MM.1S (cell line): ENCODE measurements at regions not wholly inside any gene's neighbourhood (a gene's known extent, or its start where the extent isn't known, plus 50 kb on each side); places are given as distances from the start of the nearest gene placed in this dataset.

Experiments
- DNase-seq: peaks from one replicate; pipeline ENCODE4 v3.0.0-alpha.2; 2015
- H2AFZ ChIP-seq: fragments of 300-600 bp; sonication (generic); 2 replicates; pipeline ENCODE4 v1.6.0; 2016; ENCODE audit warnings: antibody characterized with exemption, low read length
- H3F3A ChIP-seq: fragments of 300-600 bp; sonication (generic); 2 replicates; pipeline ENCODE4 v1.6.1; 2016; ENCODE audit warnings: mild to moderate bottlenecking, antibody characterized with exemption, low read length, moderate library complexity, mixed read lengths; ENCODE audit not compliant: insufficient read depth
- H3K27ac ChIP-seq: fragments of 300-600 bp; sonication (generic); 2 replicates; pipeline ENCODE4 v1.5.1; 2016; ENCODE audit warnings: mild to moderate bottlenecking, low read length
- H3K27me3 ChIP-seq: fragments of 300-600 bp; sonication (generic); replicated peaks from 2 replicates; pipeline ENCODE4 v1.6.0; 2016; ENCODE audit warnings: low read length; ENCODE audit not compliant: insufficient read depth
- H3K36me3 ChIP-seq: fragments of 300-600 bp; sonication (generic); replicated peaks from 2 replicates; pipeline ENCODE4 v1.6.1; 2016; ENCODE audit warnings: mild to moderate bottlenecking, low read length, mixed read lengths; ENCODE audit not compliant: insufficient read depth
- H3K4me1 ChIP-seq: fragments of 300-600 bp; sonication (generic); 2 replicates; pipeline ENCODE4 v1.6.1; 2016; ENCODE audit warnings: low read length, mixed read lengths
- H3K4me2 ChIP-seq: fragments of 300-600 bp; sonication (generic); 2 replicates; pipeline ENCODE4 v1.6.0; 2016; ENCODE audit warnings: low read depth, low read length
- H3K4me3 ChIP-seq: fragments of 300-600 bp; sonication (generic); 2 replicates; pipeline ENCODE4 v1.5.1; 2016; ENCODE audit warnings: low read length, mixed read lengths
- H3K79me2 ChIP-seq: fragments of 300-600 bp; sonication (generic); 2 replicates; pipeline ENCODE4 v1.6.1; 2016; ENCODE audit warnings: mixed run types, low read length, mixed read lengths
- H3K9ac ChIP-seq: fragments of 300-600 bp; sonication (generic); 2 replicates; pipeline ENCODE4 v1.6.1; 2016; ENCODE audit warnings: low read length, mixed read lengths
- H3K9me2 ChIP-seq: fragments of 300-600 bp; sonication (generic); replicated peaks from 2 replicates; pipeline ENCODE4 v1.6.1; 2016; ENCODE audit warnings: mild to moderate bottlenecking, low read length, mixed read lengths; ENCODE audit not compliant: insufficient read depth
- H3K9me3 ChIP-seq: fragments of 300-600 bp; sonication (generic); replicated peaks from 2 replicates; pipeline ENCODE4 v1.6.1; 2016; ENCODE audit warnings: mild to moderate bottlenecking, low read length, mixed read lengths; ENCODE audit not compliant: insufficient read depth
- H4K20me1 ChIP-seq: fragments of 300-600 bp; sonication (generic); 2 replicates; pipeline ENCODE4 v1.6.1; 2016; ENCODE audit warnings: mild to moderate bottlenecking, low read length, moderate library complexity, mixed read lengths; ENCODE audit not compliant: insufficient read depth
- CTCF ChIP-seq: fragments of 300-600 bp; sonication (generic); IDR thresholded peaks from 2 replicates; pipeline ENCODE4 v1.5.1; 2016; ENCODE audit warnings: antibody characterized with exemption, low read length, mixed read lengths
- EZH2 ChIP-seq: fragments of 300-600 bp; sonication (generic); optimal IDR thresholded peaks from 2 replicates; pipeline ENCODE3; 2017; ENCODE audit warnings: low read depth, mild to moderate bottlenecking, antibody characterized with exemption, low read length, mixed read lengths
- EZH2phosphoT487 ChIP-seq: fragments of 300-600 bp; sonication (generic); IDR thresholded peaks from 2 replicates; pipeline ENCODE4 v1.6.1; 2018; ENCODE audit warnings: antibody characterized with exemption, low read length

- H3K4me2 ChIP-seq = no peak overlapping the region
Observed at GRCh38 chrX:115499112-115499805, 61.7 kb upstream of the PLS3 start.

GRCh38 chrX:115503099-115503498 is 57.9 kb upstream of the PLS3 start:
- no peak for DNase-seq
- Histone ChIP-seq H3F3A (no peaks in the 10 kb centered on the region), H3K4me3 (no peak overlapping the region)

More at GRCh38 chrX:115499112-115499805, 61.7 kb upstream of the PLS3 start:
- no peak overlapping the region for H3K9ac ChIP-seq
- no peak overlapping the region for H2AFZ ChIP-seq
- H3K27me3 ChIP-seq = no peaks in the 10 kb centered on the region
- DNase-seq = no peak
- H3K4me1 ChIP-seq = no peaks in the 10 kb centered on the region
- H3K36me3 ChIP-seq = no peaks in the 10 kb centered on the region
- H3K79me2 ChIP-seq = no peaks in the 10 kb centered on the region
- no peak overlapping the region for H3K4me3 ChIP-seq
- H3K27ac ChIP-seq = no peak overlapping the region
- H4K20me1 ChIP-seq = no peaks in the 10 kb centered on the region
- TF ChIP-seq CTCF = no peak
- TF ChIP-seq EZH2phosphoT487 = no peak
- no peak for TF ChIP-seq EZH2
- H3K9me2 ChIP-seq = no peaks in the 10 kb centered on the region
- no peaks in the 10 kb centered on the region for H3K9me3 ChIP-seq
- H3F3A ChIP-seq = no peaks in the 10 kb centered on the region

DNA sequence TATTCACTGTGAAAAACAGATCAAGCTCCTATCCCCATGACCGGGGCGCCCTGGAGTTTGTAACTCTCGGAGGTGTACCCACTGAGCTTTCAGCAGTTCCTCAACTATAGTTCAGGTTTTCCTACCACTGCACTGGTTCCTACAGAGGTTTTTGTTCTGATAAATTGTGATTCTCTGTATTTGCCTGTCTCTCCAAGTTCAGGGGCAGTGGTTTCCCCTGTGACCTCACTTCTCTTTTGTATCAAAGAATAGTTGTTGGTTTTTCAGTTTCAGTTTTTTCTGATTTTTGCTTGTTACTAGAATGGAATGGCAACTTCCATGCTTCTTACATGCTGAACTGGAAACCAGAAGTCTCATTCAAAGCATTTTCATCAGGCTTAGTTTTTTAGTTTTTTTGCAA is 56.8 kb upstream of the PLS3 start:
- Histone ChIP-seq H3K36me3 (no peaks in the 10 kb centered on the region), H2AFZ (no peak overlapping the region), H3K27me3 (no peaks in the 10 kb centered on the region), H4K20me1 (no peaks in the 10 kb centered on the region), H3K9ac (no peak overlapping the region), H3F3A (no peaks in the 10 kb centered on the region), H3K9me2 (no peaks in the 10 kb centered on the region), H3K4me3 (no peak overlapping the region), H3K4me2 (peak overlapping the region; percentile 27; the same call in 1 of the 2 replicates), H3K27ac (no peak overlapping the region), H3K4me1 (no peaks in the 10 kb centered on the region), H3K9me3 (no peaks in the 10 kb centered on the region), H3K79me2 (no peaks in the 10 kb centered on the region)
- DNase-seq = peak; percentile 54
- TF ChIP-seq EZH2phosphoT487 (no peak), CTCF (no peak), EZH2 (no peak)

More at GRCh38 chrX:115503099-115503498, 57.9 kb upstream of the PLS3 start:
- Histone ChIP-seq H3K27ac (no peak overlapping the region), H4K20me1 (no peaks in the 10 kb centered on the region), H3K9ac (no peak overlapping the region), H3K9me3 (no peaks in the 10 kb centered on the region), H3K36me3 (no peaks in the 10 kb centered on the region), H2AFZ (no peak overlapping the region), H3K9me2 (no peaks in the 10 kb centered on the region), H3K4me2 (no peak overlapping the region), H3K27me3 (no peaks in the 10 kb centered on the region), H3K4me1 (no peaks in the 10 kb centered on the region), H3K79me2 (no peaks in the 10 kb centered on the region)
- TF ChIP-seq CTCF (no peak), EZH2phosphoT487 (no peak), EZH2 (no peak)
